Uterus (tissue), 2 donors: ENCODE measurements at regions not wholly inside any gene's neighbourhood (a gene's known extent, or its start where the extent isn't known, plus 50 kb on each side); places are given as distances from the start of the nearest gene placed in this dataset.

ENCODE experiments used
- POLR2A ChIP-seq, 2 donors: fragments of 450-650 bp; IDR thresholded peaks; one replicate each; pipeline ENCODE4 v1.6.1; 2016; ENCODE audit warnings: antibody characterized with exemption in 2 of 2, mild to moderate bottlenecking in 1 of 2, moderate library complexity in 1 of 2
- TF ChIP-seq, protein P1 (sequence below), 4 experiments: fragments of 200-600 bp in 2 of 4; fragments of 450-650 bp in 2 of 4; sonication (generic) in 2 of 4; IDR thresholded peaks; one replicate each; pipeline ENCODE4 v1.5.1; 2016 to 2019; ENCODE audit warnings: antibody characterized with exemption in 4 of 4, mild to moderate bottlenecking in 2 of 4, moderate library complexity in 1 of 4

- TF ChIP-seq, protein P1, sequence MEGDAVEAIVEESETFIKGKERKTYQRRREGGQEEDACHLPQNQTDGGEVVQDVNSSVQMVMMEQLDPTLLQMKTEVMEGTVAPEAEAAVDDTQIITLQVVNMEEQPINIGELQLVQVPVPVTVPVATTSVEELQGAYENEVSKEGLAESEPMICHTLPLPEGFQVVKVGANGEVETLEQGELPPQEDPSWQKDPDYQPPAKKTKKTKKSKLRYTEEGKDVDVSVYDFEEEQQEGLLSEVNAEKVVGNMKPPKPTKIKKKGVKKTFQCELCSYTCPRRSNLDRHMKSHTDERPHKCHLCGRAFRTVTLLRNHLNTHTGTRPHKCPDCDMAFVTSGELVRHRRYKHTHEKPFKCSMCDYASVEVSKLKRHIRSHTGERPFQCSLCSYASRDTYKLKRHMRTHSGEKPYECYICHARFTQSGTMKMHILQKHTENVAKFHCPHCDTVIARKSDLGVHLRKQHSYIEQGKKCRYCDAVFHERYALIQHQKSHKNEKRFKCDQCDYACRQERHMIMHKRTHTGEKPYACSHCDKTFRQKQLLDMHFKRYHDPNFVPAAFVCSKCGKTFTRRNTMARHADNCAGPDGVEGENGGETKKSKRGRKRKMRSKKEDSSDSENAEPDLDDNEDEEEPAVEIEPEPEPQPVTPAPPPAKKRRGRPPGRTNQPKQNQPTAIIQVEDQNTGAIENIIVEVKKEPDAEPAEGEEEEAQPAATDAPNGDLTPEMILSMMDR (IDR thresholded peaks at IDR 0.05): no peak
- TF ChIP-seq POLR2A (IDR thresholded peaks at IDR 0.05): no peak
Measured at GRCh38 chr19:32039440-32039839, 306.0 kb upstream of the ZNF507 start.
